ENCODE measurements at regions not wholly inside any gene's neighbourhood (a gene's known extent, or its start where the extent isn't known, plus 50 kb on each side); places are given as distances from the start of the nearest gene placed in this dataset.

- no peaks in the 10 kb centered on the region for H3K4me1 ChIP-seq (ENCODE audit: low read depth, poor library complexity, severe bottlenecking)
- no peak overlapping the region for H3K27ac ChIP-seq
- H4K20me1 ChIP-seq (ENCODE audit: insufficient read depth): no peaks in the 10 kb centered on the region
- no peak overlapping the region for H3K4me2 ChIP-seq
- H3K27me3 ChIP-seq (ENCODE audit: insufficient read depth, low read depth): no peaks in the 10 kb centered on the region
- no peaks in the 10 kb centered on the region for H3K36me3 ChIP-seq (ENCODE audit: insufficient read depth)
- H3K9ac ChIP-seq: no peak overlapping the region
- H3K4me3 ChIP-seq (IDR thresholded peaks at IDR 0.05; ENCODE audit: insufficient read depth, low read depth, low read length): no peak overlapping the region
- H3K79me2 ChIP-seq (ENCODE audit: insufficient read depth, low read depth): no peaks in the 10 kb centered on the region
- no peak for TF ChIP-seq CTCF (conservative IDR thresholded peaks at IDR 0.05; ENCODE audit: low read depth, low read length)
- H2AFZ ChIP-seq (ENCODE audit: low read depth): no peak overlapping the region
Measured at GRCh38 chr4:55181010-55182005, 55.9 kb upstream of the KDR start.

DNA sequence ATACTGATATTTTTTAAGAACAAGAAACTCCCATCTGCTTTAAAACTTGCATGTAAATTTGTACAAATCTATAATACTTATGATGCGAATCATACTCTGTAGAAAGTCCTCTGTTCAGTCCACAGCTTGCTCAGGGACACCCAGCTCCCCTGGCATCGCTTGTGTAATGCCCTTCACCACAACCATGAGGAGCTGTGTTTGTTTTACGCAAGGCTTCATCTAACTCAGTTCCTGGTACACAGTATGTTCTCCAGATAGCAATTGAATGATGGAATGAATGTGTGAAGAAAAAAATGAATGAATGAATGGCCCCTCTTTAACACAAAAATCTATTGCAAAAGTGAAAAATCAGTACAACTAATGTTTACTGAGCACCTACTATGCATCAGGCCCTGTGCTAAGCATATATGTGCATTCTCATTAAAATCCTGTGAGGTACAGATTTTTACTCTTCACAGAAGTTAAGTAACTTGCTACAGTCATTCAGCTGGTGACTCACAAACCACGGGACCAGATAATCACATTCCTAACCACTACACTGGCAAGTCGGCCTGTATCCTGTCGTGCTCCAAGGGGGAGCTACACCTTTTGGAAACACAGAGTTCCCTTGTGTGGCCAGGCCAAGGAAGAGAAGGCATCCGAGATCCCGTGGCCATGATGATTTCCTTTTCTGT lies 58.7 kb upstream of the KDR start:
- Histone ChIP-seq H3K36me3 (ENCODE audit: insufficient read depth) (no peaks in the 10 kb centered on the region), H3K27me3 (ENCODE audit: insufficient read depth, low read depth) (no peaks in the 10 kb centered on the region), H4K20me1 (ENCODE audit: insufficient read depth) (no peaks in the 10 kb centered on the region), H3K4me2 (no peak overlapping the region), H3K27ac (no peak overlapping the region), H2AFZ (ENCODE audit: low read depth) (no peak overlapping the region), H3K9ac (no peak overlapping the region), H3K79me2 (ENCODE audit: insufficient read depth, low read depth) (no peaks in the 10 kb centered on the region), H3K4me3 (IDR thresholded peaks at IDR 0.05; ENCODE audit: insufficient read depth, low read depth, low read length) (no peak overlapping the region), H3K4me1 (ENCODE audit: low read depth, poor library complexity, severe bottlenecking) (no peaks in the 10 kb centered on the region)
- no peak for TF ChIP-seq CTCF (conservative IDR thresholded peaks at IDR 0.05; ENCODE audit: low read depth, low read length)

DNA sequence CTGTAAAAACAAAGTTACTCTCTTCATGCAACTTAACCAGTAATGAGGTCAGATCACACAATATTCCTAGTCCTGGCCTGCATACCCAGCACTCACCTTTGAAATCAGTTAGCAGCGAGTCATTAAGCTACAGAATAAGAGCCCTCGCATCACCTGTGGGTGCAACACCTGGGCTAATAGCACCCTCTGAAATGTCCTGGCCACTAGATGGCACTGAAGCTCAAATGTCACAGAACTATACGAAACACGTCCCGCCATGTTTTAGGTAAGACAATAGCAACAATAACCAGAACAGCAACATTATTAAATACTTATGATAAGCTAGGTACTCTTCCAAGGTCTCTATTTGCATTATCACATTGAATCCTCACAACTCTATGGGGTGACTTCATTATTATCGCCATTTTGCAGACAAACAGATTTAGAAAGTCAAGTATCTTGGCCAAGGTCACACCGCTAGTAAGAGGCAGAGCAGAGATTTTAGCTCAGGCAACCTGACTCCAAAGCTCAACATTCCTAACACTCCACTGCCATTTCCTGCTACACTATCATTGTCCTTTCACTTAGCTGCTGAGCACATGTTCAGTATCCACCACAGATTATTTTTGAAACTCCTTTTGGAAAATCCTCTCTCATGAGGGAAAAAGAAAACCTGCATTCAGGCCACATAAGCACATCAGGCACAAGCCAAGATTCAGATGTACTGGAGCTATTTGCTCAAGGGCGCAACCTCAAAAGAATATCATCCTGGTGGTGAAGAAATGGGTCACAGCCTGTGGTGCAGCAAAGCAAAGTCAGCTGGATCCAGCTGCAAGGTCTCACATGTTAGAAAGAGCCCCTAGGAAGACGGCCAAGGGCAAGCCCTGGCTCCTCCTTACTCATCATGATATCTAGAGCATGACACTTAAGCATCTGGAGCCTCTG lies 59.5 kb upstream of the KDR start:
- peak; percentile 69 for TF ChIP-seq CTCF (conservative IDR thresholded peaks at IDR 0.05; ENCODE audit: low read depth, low read length)
- no peak overlapping the region for H3K4me3 ChIP-seq (IDR thresholded peaks at IDR 0.05; ENCODE audit: insufficient read depth, low read depth, low read length)
- H2AFZ ChIP-seq (ENCODE audit: low read depth): no peak overlapping the region
- no peak overlapping the region for H3K27ac ChIP-seq
- H3K4me1 ChIP-seq (ENCODE audit: low read depth, poor library complexity, severe bottlenecking): no peaks in the 10 kb centered on the region
- H3K79me2 ChIP-seq (ENCODE audit: insufficient read depth, low read depth): no peaks in the 10 kb centered on the region
- H3K4me2 ChIP-seq: no peak overlapping the region
- H3K9ac ChIP-seq: no peak overlapping the region
- no peaks in the 10 kb centered on the region for H4K20me1 ChIP-seq (ENCODE audit: insufficient read depth)
- no peaks in the 10 kb centered on the region for H3K36me3 ChIP-seq (ENCODE audit: insufficient read depth)
- no peaks in the 10 kb centered on the region for H3K27me3 ChIP-seq (ENCODE audit: insufficient read depth, low read depth)

- Histone ChIP-seq H3K36me3 (ENCODE audit: insufficient read depth) (no peaks in the 10 kb centered on the region), H3K9ac (no peak overlapping the region), H3K79me2 (ENCODE audit: insufficient read depth, low read depth) (no peaks in the 10 kb centered on the region), H3K27me3 (ENCODE audit: insufficient read depth, low read depth) (no peaks in the 10 kb centered on the region), H3K4me3 (IDR thresholded peaks at IDR 0.05; ENCODE audit: insufficient read depth, low read depth, low read length) (no peak overlapping the region), H2AFZ (ENCODE audit: low read depth) (no peak overlapping the region), H4K20me1 (ENCODE audit: insufficient read depth) (no peaks in the 10 kb centered on the region), H3K27ac (no peak overlapping the region), H3K4me1 (ENCODE audit: low read depth, poor library complexity, severe bottlenecking) (no peaks in the 10 kb centered on the region), H3K4me2 (no peak overlapping the region)
- no peak for TF ChIP-seq CTCF (conservative IDR thresholded peaks at IDR 0.05; ENCODE audit: low read depth, low read length)
Measured at GRCh38 chr4:55186123-55186522, 60.7 kb upstream of the KDR start.

Measured in KMS-11 (cell line).